SK-N-MC (cell line): ENCODE measurements at regions not wholly inside any gene's neighbourhood (a gene's known extent, or its start where the extent isn't known, plus 50 kb on each side); places are given as distances from the start of the nearest gene placed in this dataset.

Source experiments
- DNase-seq: peaks from one replicate; pipeline ENCODE4 v3.0.0-alpha.2; 2011; ENCODE audit warnings: low read depth, low spot score
- H3K27ac ChIP-seq: fragments of 200-600 bp; sonication (generic); 2 replicates; pipeline ENCODE4 v1.5.1; 2016; ENCODE audit warnings: mixed run types
- H3K36me3 ChIP-seq: fragments of 200-600 bp; sonication (generic); 2 replicates; pipeline ENCODE4 v1.6.1; 2017; ENCODE audit warnings: antibody characterized with exemption, low read length, mixed read lengths; ENCODE audit not compliant: insufficient read depth
- H3K4me3 ChIP-seq: fragments of 200-600 bp; sonication (generic); 2 replicates; pipeline ENCODE4 v1.5.1; 2016
- H3K9ac ChIP-seq: fragments of 200-600 bp; sonication (generic); 2 replicates; pipeline ENCODE4 v1.8.0; 2017; ENCODE audit warnings: mixed run types, mixed read lengths; ENCODE audit not compliant: insufficient read length
- H3K9me3 ChIP-seq: fragments of 200-600 bp; sonication (generic); 2 replicates; pipeline ENCODE4 v1.6.1; 2017; ENCODE audit warnings: low read depth, mild to moderate bottlenecking, antibody characterized with exemption, low read length, moderate library complexity, mixed read lengths
- EZH2 ChIP-seq: fragments of 200-600 bp; sonication (generic); IDR thresholded peaks from one replicate; pipeline ENCODE4 v1.6.1; 2017; ENCODE audit warnings: antibody characterized with exemption
- FOXP2 ChIP-seq: optimal IDR thresholded peaks from 2 replicates; pipeline ENCODE3; 2011; ENCODE audit warnings: mild to moderate bottlenecking, moderate library complexity; ENCODE audit not compliant: insufficient read depth; ENCODE audit errors: extremely low read length, control extremely low read depth
- POLR2AphosphoS5 ChIP-seq: IDR thresholded peaks from 2 replicates; pipeline ENCODE4 v1.6.1; 2012; ENCODE audit warnings: mild to moderate bottlenecking, low read depth, low read length, borderline replicate concordance

DNA sequence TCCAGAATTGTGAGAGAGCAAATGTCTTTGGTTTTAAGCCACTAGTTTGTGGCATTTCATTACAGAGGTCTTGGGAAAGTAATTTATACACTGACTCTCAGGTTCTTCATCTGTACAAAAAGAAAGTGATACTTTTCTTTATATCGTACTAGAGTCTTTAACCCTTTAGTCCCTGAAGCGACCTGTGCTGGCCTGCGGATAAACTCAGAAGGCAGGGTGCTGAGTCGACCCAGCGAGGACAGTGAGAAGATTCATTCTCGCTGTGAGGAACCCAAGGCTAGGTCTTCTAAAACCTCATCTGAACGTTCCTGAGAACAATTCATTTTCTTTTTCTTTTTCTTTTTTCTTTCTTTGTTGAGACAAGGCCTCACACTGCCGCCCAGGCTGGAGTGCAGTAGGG, 514.2 kb upstream of the MGMT start:
- Histone ChIP-seq H3K27ac (no peak overlapping the region), H3K4me3 (no peak overlapping the region), H3K9me3 (no peaks in the 10 kb centered on the region), H3K36me3 (no peaks in the 10 kb centered on the region), H3K9ac (no peak overlapping the region)
- TF ChIP-seq EZH2: no peak
- TF ChIP-seq FOXP2: no peak
- TF ChIP-seq POLR2AphosphoS5: no peak
- DNase-seq: no peak

DNA sequence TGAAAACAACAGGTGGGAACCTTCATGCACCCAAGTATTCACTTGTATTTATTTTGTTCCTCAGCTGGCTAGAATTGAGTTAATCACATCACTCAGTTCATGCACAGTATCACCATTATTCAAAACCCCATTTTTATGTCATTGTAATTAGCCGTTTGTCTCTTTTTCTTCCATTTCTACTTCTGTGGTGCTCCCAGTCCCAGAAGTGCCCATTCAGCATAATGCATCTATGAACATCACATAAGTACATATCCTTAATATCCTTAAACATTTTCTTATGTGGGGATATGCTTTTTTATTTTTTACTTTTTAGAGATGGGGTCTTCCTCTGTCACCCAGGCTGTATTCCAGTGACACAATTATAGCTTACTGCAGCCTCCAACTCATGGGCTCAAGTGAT, 510.9 kb upstream of the MGMT start:
- no peaks in the 10 kb centered on the region for H3K36me3 ChIP-seq
- no peak for DNase-seq
- no peak overlapping the region for H3K9ac ChIP-seq
- H3K27ac ChIP-seq: no peak overlapping the region
- no peak overlapping the region for H3K4me3 ChIP-seq
- TF ChIP-seq POLR2AphosphoS5: no peak
- TF ChIP-seq FOXP2: no peak
- TF ChIP-seq EZH2: no peak
- no peaks in the 10 kb centered on the region for H3K9me3 ChIP-seq

DNA sequence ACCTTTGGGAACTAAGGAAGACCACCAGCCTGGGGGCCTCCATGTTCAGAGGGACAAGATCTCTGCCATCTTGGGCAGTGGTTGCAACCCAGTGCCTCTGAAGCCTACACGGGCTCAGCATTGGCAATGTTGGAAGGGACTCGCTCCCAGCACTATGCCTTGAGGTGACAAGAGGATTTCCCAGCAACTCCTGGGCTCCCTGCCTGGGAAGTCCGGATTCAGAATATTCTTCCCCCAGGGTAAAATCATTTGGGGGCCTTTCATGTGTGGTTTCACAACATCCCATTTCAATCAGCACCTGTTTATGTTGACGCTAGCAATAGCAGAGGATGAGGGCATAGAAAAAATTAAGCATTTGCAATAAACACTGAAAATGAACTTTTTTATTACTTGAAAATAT, 509.8 kb upstream of the MGMT start:
- H3K9me3 ChIP-seq: no peaks in the 10 kb centered on the region

DNA sequence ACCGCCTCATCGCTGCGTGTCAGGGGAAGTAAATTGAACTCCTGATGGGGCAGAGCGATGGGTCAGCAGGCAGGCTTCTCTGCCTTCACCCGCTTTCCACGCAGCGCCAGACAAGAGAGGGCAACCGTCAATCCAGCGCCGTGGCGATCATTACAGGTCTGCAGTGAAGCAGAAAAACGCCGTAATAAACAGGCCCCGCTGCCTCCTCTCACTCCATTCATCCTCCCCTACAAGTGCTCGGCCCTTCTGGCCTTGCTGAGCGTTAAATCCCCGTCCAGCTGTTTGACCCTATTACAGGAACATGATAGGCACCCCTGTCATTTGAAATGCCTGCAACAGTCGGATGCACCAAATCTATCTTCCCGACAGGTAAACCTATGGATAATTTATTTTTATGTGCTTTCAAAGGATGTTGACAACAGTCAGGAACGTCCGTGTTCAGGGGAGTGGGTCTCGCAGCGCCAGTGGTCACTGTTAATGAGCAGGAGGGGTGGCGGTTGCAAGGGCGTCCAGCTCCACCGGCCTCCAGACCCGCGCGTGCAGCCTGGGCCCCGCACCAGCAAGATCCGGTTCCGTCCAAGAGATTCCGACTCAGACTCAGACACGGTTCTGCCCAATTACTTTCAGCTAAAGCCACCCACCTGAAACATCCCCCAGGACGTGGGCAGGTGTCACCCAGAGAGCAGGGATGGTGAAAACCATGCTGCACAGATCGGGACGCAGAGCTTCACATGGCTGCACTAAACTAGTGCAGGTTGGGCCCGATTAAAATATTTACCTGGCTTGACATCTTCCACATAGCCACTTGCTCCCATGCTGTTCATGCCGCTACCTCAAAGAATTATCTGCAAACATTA, 508.0 kb upstream of the MGMT start:
- no peak for TF ChIP-seq EZH2
- no peak for TF ChIP-seq FOXP2
- TF ChIP-seq POLR2AphosphoS5: no peak
- Histone ChIP-seq H3K27ac (no peak overlapping the region), H3K36me3 (no peaks in the 10 kb centered on the region), H3K9me3 (no peaks in the 10 kb centered on the region), H3K4me3 (no peak overlapping the region), H3K9ac (no peak overlapping the region)
- no peak for DNase-seq

More for the DNA sequence above, 509.8 kb upstream of the MGMT start:
- no peak for DNase-seq
- Histone ChIP-seq H3K9ac (no peak overlapping the region), H3K27ac (no peak overlapping the region), H3K36me3 (no peaks in the 10 kb centered on the region), H3K4me3 (no peak overlapping the region)
- TF ChIP-seq POLR2AphosphoS5 (no peak), EZH2 (no peak), FOXP2 (no peak)

DNA sequence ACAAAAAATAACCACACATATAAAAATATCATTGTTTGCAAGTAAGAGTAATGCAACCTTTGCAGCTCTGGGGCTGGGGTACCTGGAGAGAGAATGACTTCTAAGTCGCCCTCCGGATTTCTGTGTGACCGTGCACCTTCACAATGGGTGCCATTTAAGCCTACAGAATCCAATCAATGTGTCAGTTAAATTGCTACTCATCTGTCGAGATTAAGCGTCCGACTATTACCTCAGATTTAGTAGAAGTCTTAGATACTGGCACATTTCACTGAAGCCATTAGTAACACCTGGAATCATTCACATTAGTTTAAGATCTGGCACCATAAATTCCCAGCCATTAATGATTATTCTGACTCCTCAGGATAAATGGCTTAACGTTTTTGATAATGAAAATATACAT, 507.3 kb upstream of the MGMT start:
- H3K9me3 ChIP-seq: no peaks in the 10 kb centered on the region
- no peak overlapping the region for H3K4me3 ChIP-seq
- no peak overlapping the region for H3K27ac ChIP-seq
- TF ChIP-seq FOXP2 (no peak), EZH2 (no peak), POLR2AphosphoS5 (no peak)
- no peak for DNase-seq
- no peak overlapping the region for H3K9ac ChIP-seq
- no peaks in the 10 kb centered on the region for H3K36me3 ChIP-seq

DNA sequence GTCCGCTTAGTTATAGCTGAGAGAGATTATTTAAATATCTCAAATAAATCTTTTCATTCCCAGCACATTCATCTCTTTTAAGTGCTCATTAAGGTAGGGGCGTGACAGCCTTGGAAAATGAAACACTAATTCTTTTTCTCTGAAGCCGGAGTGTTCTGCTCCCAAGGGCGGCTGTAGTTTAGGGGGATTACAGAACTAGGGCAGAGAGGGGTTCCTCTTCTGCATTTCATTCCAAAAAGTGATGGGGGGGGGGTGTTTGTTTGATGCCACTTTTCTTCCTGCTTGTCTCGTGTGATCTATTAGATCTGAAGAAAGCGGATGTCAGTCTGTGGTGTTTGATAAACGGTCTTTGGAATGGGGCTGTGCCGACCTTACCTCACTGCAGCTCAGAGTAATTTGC, 506.5 kb upstream of the MGMT start:
- Histone ChIP-seq H3K4me3 (no peak overlapping the region), H3K9ac (no peak overlapping the region), H3K9me3 (no peaks in the 10 kb centered on the region), H3K36me3 (no peaks in the 10 kb centered on the region), H3K27ac (no peak overlapping the region)
- no peak for TF ChIP-seq POLR2AphosphoS5
- no peak for TF ChIP-seq EZH2
- TF ChIP-seq FOXP2: no peak
- no peak for DNase-seq

DNA sequence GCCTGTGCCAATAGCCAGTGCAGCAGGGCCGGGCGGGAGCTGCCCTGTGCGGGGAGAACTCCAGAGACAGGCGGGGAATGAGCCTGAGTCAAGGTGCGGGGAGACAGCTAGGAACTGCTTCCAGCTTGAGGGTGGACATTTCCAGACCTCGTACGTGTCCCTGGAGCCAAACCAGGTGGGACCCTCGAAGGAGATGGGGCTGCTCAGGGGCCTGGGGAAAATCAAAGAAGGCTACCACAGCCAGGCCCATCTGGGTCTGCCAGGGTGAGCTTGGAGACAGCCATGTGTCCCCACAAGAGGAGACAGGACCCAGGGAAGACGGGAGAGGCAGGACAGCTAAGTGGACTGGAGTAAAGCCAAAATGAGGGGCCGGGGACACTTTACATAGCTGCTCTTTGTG, 504.9 kb upstream of the MGMT start:
- H3K4me3 ChIP-seq: no peak overlapping the region
- no peaks in the 10 kb centered on the region for H3K36me3 ChIP-seq
- no peak for DNase-seq
- H3K27ac ChIP-seq: no peak overlapping the region
- TF ChIP-seq FOXP2 (no peak), POLR2AphosphoS5 (no peak), EZH2 (no peak)
- H3K9ac ChIP-seq: no peak overlapping the region
- no peaks in the 10 kb centered on the region for H3K9me3 ChIP-seq

DNA sequence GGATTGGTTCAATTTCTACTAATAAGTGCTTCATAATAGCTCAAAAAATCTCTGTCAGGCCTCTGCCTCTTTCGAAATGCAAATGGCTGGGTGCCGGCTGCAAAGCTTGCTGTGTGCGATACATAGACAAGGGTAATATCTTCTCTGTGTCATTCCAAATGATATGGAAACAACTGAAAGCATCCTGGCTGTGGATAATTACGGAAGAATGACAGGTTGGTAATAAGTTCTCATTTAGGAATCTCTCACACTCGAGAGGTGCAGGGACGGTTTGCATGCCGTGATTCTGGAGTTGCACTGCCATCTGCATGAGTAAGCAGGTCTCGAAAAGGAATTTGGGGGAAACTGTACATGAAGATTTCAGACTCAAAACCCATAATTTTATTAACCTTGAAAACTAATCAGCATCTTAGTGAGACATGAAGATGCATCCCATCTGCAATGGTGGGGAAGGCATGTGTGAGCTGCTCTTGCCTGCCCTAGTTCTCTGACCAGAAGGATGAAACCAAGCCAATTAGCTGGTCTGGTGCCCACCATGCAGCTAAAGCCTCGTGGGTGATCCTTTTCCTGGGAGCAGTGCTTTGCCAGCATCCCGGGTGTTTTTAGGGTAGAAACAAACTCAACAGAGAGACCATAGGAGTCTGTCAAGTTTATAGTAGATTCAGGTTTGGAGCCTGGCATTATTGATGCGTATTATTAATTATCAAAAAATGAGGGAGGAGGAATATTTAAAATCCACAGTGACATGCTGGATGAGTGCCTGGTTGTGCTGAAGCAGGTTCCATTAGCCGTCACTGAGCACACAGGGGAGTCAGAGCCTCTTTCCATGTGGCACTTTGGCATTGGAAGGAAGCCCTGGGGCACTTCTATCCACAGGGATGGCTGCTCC, 503.6 kb upstream of the MGMT start:
- Histone ChIP-seq H3K4me3 (no peak overlapping the region), H3K9me3 (no peaks in the 10 kb centered on the region), H3K9ac (no peak overlapping the region), H3K36me3 (no peaks in the 10 kb centered on the region), H3K27ac (no peak overlapping the region)
- no peak for TF ChIP-seq POLR2AphosphoS5
- TF ChIP-seq EZH2: no peak
- no peak for TF ChIP-seq FOXP2
- DNase-seq: no peak

DNA sequence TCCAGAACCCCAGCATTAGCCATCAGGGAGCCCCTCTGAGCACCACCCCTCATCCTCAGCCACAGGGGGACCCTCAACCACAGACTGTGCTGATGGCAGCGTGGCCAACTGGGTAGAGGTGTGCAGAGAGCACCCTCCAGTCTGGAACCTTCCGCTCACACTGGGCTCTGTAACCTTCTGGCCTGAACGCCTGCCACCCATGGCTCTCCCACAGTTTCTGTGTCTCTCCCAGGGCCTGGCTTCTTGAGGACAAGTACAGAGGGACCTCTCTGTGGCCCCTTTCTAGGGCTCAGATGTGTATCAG, 503.0 kb upstream of the MGMT start:
- DNase-seq: no peak
- H3K9ac ChIP-seq: no peak overlapping the region
- no peaks in the 10 kb centered on the region for H3K9me3 ChIP-seq
- no peaks in the 10 kb centered on the region for H3K36me3 ChIP-seq
- no peak overlapping the region for H3K4me3 ChIP-seq
- no peak for TF ChIP-seq FOXP2
- no peak overlapping the region for H3K27ac ChIP-seq
